ENCODE measurements at regions not wholly inside any gene's neighbourhood (a gene's known extent, or its start where the extent isn't known, plus 50 kb on each side); places are given as distances from the start of the nearest gene placed in this dataset.

DNA sequence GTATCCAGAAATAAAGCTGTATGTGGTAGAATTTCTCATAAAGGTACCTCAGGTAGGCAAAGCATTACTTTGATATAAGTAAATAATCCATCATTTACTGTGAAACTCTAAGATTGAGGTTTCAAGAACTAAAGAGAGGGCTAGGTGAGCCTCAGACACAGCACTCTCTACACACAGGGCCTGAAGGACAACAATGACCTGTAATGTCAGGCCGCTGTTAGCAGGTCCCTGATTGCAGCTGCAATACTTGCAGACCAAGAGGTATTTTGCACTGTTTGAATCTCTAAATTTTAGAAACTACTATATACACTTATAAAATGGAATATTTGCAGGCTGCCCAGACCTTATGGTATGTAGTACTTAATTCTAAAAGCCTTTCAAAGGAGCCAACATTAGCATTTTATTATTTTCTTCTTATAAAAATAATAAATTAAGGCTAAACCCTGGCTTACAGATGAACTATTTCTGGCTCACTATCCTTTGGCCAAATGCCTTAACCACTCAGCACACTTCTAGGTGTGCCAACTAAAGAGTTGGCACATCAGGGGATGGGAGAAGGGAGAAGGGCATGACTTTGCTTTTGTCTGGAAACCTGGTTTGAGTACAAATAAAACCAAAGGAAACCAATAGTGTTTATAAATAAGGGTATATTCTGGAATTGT lies 66.7 kb upstream of the SLC39A10 start:
- Mint-ChIP-seq H3K9me3 (no peaks in the 10 kb centered on the region), H3K27ac (no peak overlapping the region), H3K4me1 (ENCODE audit: low read depth) (peaks cover 22% of the 10 kb centered on the region), H3K36me3 (ENCODE audit: low read depth) (no peaks in the 10 kb centered on the region), H3K4me3 (no peak overlapping the region), H3K27me3 (ENCODE audit: low read depth) (no peaks in the 10 kb centered on the region)
- no peak for DNase-seq
- intact Hi-C loops (cut with micrococcal nuclease), result no loop called here
- CTCF ChIA-PET, result interaction anchor here (0.6 to 1.1 kb wide), 3 partner anchors 16 to 72 kb away, joined by 3 read pairs; no protein-coding TSS in a partner anchor

DNA sequence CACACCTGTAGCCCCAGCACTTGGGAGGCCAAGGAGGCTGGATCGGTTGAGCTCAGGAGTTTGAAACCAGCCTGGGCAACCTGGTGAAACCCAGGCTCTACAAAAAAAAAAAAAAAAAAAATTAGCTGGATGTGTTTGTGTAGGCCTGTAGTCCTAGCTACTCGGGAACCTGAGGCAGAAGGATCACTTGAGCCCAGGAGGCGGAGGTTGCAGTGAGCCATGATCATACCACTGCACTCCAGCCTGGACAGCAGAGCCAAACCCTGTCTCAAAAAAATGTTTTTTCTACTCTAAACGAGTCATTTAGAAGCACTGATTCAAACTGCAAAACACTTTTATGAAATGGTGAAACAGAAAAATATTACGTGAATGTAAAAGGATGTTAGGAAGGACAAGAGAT lies 69.1 kb upstream of the SLC39A10 start:
- CTCF ChIA-PET, result interaction anchor here (0.8 kb wide), 2 partner anchors 13 to 90 kb away, joined by 3 read pairs; no protein-coding TSS in a partner anchor
- no peaks in the 10 kb centered on the region for H3K36me3 Mint-ChIP-seq (ENCODE audit: low read depth)
- no peak overlapping the region for H3K27ac Mint-ChIP-seq
- DNase-seq, result no peak
- no peaks in the 10 kb centered on the region for H3K9me3 Mint-ChIP-seq
- no peak overlapping the region for H3K4me3 Mint-ChIP-seq
- H3K27me3 Mint-ChIP-seq (ENCODE audit: low read depth), result no peaks in the 10 kb centered on the region
- peaks cover 14% of the 10 kb centered on the region for H3K4me1 Mint-ChIP-seq (ENCODE audit: low read depth)
- intact Hi-C loops (cut with micrococcal nuclease), result loop anchor here (10.0 kb wide), 1 partner anchor 543 kb away; no protein-coding TSS in a partner anchor

DNA sequence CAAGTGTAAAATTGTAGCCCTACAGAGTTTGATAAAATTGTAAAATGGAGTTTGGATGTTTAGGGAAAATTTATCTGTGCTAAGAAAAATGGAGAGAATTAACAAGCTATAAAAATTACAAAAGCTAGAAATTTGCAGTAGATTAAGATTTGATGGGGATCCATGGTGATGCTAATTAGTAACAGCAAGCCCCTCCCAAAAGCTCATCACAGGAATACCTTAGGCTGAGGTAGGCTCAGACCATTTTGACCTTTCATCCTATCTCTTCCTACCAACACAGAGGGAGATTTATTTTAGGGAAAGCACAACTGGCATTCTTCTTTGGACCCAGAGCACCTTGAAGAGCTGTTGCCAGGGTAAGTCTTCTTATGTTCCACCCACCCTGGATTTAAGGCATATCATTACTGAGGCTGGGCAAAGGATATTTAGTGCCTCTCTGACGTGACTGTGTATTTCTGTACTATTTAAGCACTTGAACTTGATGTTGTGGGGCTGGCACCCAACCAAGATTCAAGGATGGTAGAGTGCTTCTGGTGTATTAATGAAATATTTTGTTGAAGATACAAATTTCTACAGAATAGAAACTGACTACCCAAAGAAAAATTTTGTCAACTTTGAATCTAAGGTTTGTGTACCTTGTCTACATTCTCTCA lies 70.8 kb upstream of the SLC39A10 start:
- Mint-ChIP-seq H3K4me1 (ENCODE audit: low read depth) (peaks cover 12% of the 10 kb centered on the region), H3K36me3 (ENCODE audit: low read depth) (no peaks in the 10 kb centered on the region), H3K27me3 (ENCODE audit: low read depth) (no peaks in the 10 kb centered on the region), H3K27ac (no peak overlapping the region), H3K9me3 (no peaks in the 10 kb centered on the region), H3K4me3 (no peak overlapping the region)
- CTCF ChIA-PET, result interaction anchor here (1.5 kb wide), 1 partner anchor 44 kb away, joined by 3 read pairs; no protein-coding TSS in a partner anchor
- DNase-seq, result no peak
- intact Hi-C loops (cut with micrococcal nuclease), result loop anchor here (10.0 kb wide), 1 partner anchor 541 kb away; no protein-coding TSS in a partner anchor

DNA sequence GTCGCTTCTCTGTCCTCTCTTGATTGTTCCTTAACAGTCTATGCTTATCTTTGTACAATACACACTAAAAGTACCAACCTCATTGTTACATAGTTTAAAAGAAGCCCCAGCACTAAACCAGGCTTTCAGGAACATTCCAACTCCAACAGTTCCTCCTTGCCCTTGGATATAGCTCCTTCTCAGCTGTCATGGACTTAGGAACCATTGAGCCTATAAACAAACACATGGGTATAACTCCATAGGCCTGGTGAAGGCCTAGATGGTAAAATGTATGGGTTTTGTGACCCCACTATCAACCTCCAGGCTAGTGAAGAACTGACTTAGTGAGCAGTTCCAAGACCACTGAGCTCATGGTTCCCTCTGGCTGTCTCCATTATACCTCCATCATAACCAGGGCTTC lies 74.8 kb upstream of the SLC39A10 start:
- CTCF ChIA-PET, result interaction anchor here (1.4 kb wide), 1 partner anchor 84 kb away, joined by 5 read pairs; no protein-coding TSS in a partner anchor
- no peaks in the 10 kb centered on the region for H3K9me3 Mint-ChIP-seq

DNA sequence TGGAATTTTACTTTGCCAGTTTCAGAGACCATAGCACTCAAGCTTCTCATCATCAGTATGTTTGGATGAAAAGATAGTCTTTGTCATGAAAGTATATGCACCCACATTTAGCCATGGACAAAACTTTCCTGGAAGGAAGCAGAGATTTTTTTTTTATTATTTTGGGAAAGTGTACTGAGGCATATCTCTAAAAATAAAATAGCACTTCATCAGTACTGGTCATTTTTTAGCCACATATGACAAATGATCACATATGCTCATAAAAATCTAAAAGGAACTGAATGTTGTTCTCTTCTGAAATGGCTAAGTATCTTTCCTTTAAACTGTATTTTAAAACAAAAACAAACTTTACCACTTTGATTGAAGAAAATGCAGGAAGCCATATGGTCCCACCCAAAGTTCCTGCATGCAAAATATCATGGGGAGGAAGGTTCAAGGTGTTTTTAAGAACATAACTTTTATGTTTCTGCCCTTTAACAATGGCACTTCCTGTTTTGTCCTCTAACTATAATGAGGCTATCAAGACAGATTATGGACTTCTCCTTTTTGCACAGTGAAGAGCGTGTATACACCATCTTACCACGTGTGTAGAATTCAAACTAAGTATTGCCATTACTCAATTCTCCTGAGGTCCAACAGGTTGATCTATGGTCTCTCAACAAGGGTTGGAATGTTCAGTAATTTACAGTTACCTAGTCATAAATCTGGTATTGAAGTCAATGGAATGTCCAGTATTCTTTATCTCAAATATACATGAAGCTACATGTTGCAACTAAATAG lies 77.1 kb upstream of the SLC39A10 start:
- Mint-ChIP-seq H3K27me3 (ENCODE audit: low read depth) (no peaks in the 10 kb centered on the region), H3K27ac (no peak overlapping the region), H3K4me3 (no peak overlapping the region), H3K9me3 (no peaks in the 10 kb centered on the region), H3K36me3 (ENCODE audit: low read depth) (no peaks in the 10 kb centered on the region), H3K4me1 (ENCODE audit: low read depth) (peaks cover 43% of the 10 kb centered on the region)
- intact Hi-C loops (cut with micrococcal nuclease), result loop anchor here (5.0 to 10.0 kb wide), 3 partner anchors 173 to 535 kb away; no protein-coding TSS in a partner anchor
- no peak for DNase-seq
- CTCF ChIA-PET, result interaction anchor here (0.9 to 6.2 kb wide), 3 partner anchors 15 to 81 kb away, joined by 3 to 51 read pairs (median 4); no protein-coding TSS in a partner anchor

More for the DNA sequence above, 74.8 kb upstream of the SLC39A10 start:
- no peak for DNase-seq
- no peak overlapping the region for H3K27ac Mint-ChIP-seq
- intact Hi-C loops (cut with micrococcal nuclease), result loop anchor here (10.0 kb wide), 1 partner anchor 537 kb away; no protein-coding TSS in a partner anchor
- peaks cover 26% of the 10 kb centered on the region for H3K4me1 Mint-ChIP-seq (ENCODE audit: low read depth)
- no peaks in the 10 kb centered on the region for H3K36me3 Mint-ChIP-seq (ENCODE audit: low read depth)
- no peak overlapping the region for H3K4me3 Mint-ChIP-seq
- no peaks in the 10 kb centered on the region for H3K27me3 Mint-ChIP-seq (ENCODE audit: low read depth)

DNA sequence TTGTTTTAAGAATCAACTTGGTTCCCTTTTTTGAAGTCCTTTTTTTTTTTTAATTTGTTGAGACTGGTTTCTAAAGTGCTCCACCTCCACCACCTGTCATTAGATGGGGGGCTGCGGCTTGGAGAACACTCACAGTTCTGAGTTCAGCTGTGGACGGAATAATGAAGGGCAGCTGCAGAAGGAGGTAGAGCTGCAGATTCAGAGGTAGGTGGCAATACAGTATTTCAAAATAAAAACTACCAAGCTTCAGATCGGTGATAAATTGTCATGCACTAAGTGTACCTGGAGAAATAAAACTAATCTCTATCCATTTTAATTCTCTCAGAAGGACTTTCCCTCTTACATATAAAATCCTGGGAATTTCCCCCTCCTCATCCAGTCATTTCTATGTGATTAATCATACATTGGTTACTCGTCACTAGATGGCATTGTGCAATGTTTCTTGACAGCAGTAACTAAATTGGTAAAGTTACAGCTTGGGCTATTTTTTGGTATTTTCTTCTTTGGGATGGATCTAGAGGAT lies 81.1 kb upstream of the SLC39A10 start:
- DNase-seq, result peak; percentile 32
- CTCF ChIA-PET, result interaction anchor here (1.1 to 6.2 kb wide), 12 partner anchors 24 to 491 kb away, joined by 3 to 51 read pairs (median 5); no protein-coding TSS in a partner anchor
- Mint-ChIP-seq H3K36me3 (ENCODE audit: low read depth) (no peaks in the 10 kb centered on the region), H3K4me3 (peak overlapping the region; percentile 37), H3K9me3 (no peaks in the 10 kb centered on the region), H3K27me3 (ENCODE audit: low read depth) (no peaks in the 10 kb centered on the region), H3K4me1 (ENCODE audit: low read depth) (peaks cover 77% of the 10 kb centered on the region), H3K27ac (peak overlapping the region; percentile 78)
- intact Hi-C loops (cut with micrococcal nuclease), result loop anchor here (1.0 to 5.0 kb wide), 9 partner anchors 12 to 492 kb away; partner anchors contain the start of gene DNAH7

DNA sequence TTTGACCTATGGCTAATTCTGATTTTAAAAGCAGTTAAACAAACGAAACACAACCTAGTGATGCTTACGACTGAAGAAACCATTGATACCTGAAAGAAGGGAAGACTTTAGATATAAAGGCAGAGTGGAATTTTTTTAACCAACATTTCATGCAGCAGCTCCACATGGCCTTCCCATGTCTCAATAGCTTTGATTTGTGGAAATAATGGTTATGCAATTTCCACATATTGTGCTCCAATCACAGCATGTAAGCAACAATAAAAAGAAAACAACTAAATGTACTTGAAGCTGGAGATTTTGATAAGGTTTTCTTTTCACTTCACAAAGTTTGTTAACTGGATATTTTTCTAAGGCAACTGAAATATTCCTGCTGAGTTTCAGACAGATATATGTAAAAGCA lies 82.0 kb upstream of the SLC39A10 start:
- Mint-ChIP-seq H3K27ac (peak overlapping the region; percentile 54), H3K9me3 (no peaks in the 10 kb centered on the region), H3K27me3 (ENCODE audit: low read depth) (no peaks in the 10 kb centered on the region), H3K36me3 (ENCODE audit: low read depth) (no peaks in the 10 kb centered on the region), H3K4me3 (no peak overlapping the region), H3K4me1 (ENCODE audit: low read depth) (peaks cover 77% of the 10 kb centered on the region)
- CTCF ChIA-PET, result interaction anchor here (0.6 to 6.2 kb wide), 9 partner anchors 13 to 94 kb away, joined by 3 to 51 read pairs (median 4); no protein-coding TSS in a partner anchor
- intact Hi-C loops (cut with micrococcal nuclease), result loop anchor here (5.0 kb wide), 2 partner anchors 168 to 347 kb away; no protein-coding TSS in a partner anchor
- DNase-seq, result no peak

DNA sequence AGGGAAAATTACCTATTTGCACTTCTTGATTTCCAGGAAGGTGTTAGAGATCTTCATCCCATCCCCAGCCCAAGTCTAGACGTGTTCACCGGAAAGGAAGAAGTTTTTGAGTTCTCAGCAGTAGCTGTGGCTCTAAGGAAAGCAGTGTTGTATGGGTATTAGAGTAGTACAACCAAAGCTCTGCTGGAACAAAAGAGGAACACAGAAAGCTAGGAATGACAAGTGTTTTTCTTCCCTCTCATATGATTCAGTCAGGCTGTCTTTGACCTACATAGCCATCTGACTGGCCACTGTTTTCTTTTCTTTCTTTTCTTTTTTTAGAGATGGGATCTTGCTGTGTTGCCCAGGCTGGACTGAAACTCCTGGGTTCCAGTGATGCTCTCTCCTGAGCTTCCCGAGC lies 82.7 kb upstream of the SLC39A10 start:
- peaks cover 78% of the 10 kb centered on the region for H3K4me1 Mint-ChIP-seq (ENCODE audit: low read depth)
- no peaks in the 10 kb centered on the region for H3K9me3 Mint-ChIP-seq
- no peak overlapping the region for H3K4me3 Mint-ChIP-seq
- intact Hi-C loops (cut with micrococcal nuclease), result no loop called here
- no peaks in the 10 kb centered on the region for H3K36me3 Mint-ChIP-seq (ENCODE audit: low read depth)
- CTCF ChIA-PET, result interaction anchor here (0.9 to 6.2 kb wide), 9 partner anchors 14 to 88 kb away, joined by 3 to 51 read pairs (median 4); partner anchors contain the start of gene SLC39A10
- no peaks in the 10 kb centered on the region for H3K27me3 Mint-ChIP-seq (ENCODE audit: low read depth)
- DNase-seq, result no peak
- peak overlapping the region; percentile 41 for H3K27ac Mint-ChIP-seq

DNA sequence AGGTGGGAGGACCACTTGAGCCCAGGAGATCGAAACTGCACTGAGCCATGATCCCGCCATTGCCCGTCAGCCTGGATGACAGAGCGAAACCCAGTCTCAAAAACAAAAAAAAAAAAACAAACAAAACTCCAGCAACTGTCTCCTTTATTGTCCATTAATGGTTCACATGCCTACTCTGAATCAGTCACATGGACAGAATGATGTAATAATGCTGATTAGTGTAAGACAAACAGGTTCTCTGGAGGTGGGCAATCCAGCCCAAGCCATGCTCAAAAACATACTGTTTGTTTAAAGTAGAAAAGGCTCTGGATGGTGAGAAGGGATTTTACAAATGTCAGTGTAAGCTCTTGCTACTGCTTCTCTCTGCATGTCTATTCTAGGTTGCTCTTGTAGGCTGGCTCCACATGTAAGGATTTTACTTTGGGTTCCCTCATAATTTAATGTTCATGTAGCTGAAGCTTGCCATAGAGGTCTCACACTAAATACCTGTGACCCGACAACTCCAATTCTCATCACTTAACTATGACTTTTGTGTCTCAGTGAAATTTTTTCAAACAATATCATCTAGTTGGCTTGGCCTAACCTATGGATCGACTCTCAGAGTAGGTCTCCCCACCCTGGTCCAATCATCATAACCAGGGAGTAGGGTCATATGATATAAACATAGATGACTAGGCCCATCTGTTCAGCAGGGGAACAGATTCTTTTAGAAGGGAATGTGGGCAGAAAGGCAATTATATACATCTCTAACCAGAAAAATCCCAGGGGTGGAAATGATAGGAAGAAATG lies 83.9 kb upstream of the SLC39A10 start:
- intact Hi-C loops (cut with micrococcal nuclease), result no loop called here
- Mint-ChIP-seq H3K27me3 (ENCODE audit: low read depth) (no peaks in the 10 kb centered on the region), H3K4me3 (no peak overlapping the region), H3K36me3 (ENCODE audit: low read depth) (no peaks in the 10 kb centered on the region), H3K4me1 (ENCODE audit: low read depth) (peaks cover 75% of the 10 kb centered on the region), H3K27ac (peak overlapping the region; percentile 19), H3K9me3 (no peaks in the 10 kb centered on the region)
- CTCF ChIA-PET, result interaction anchor here (0.6 to 4.9 kb wide), 5 partner anchors 38 to 122 kb away, joined by 3 to 18 read pairs (median 4); partner anchors contain the start of gene SLC39A10
- no peak for DNase-seq

DNA sequence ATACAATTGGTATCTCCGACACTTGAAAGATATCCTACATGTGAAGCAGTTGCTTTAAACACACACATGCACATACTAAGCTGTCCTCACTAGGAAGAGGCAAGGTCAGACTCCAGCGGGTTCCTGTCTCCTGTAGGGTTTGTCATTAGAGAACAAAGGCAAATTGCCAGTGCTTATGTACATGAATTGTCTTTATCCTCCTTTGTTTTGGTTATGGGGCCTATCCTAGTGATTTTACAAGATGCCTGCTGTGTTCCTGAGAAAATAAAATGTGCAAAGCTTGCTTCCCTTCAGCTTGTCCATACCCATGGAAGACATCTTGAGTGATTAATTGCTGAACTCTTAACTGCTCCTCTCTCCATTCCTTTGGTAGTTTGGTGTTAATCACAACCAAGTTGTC lies 86.7 kb upstream of the SLC39A10 start:
- H3K4me3 Mint-ChIP-seq, result no peak overlapping the region
- no peaks in the 10 kb centered on the region for H3K27me3 Mint-ChIP-seq (ENCODE audit: low read depth)
- CTCF ChIA-PET, result interaction anchor here (0.9 to 1.4 kb wide), 5 partner anchors 9 to 90 kb away, joined by 3 to 5 read pairs (median 4); no protein-coding TSS in a partner anchor
- no peaks in the 10 kb centered on the region for H3K9me3 Mint-ChIP-seq
- no peaks in the 10 kb centered on the region for H3K36me3 Mint-ChIP-seq (ENCODE audit: low read depth)
- intact Hi-C loops (cut with micrococcal nuclease), result no loop called here
- peaks cover 65% of the 10 kb centered on the region for H3K4me1 Mint-ChIP-seq (ENCODE audit: low read depth)
- no peak overlapping the region for H3K27ac Mint-ChIP-seq
- no peak for DNase-seq

DNA sequence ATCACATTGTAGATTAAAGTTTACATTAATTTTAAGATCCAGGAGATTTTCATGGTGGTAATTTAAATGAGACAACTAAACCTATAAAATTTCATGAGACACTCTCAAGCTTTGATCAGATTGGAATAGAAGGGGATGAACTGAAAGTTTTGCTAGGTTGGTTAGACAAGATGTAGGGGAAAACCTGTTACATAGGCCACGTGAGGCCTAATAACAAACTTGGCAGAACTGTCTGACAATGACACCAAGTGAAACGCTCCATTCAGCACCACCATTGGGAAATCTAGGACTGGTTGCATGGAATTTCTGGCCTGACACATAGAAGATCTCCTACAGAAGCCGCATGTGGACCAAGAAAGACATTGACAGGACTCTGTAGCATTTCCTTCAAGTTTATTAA lies 87.8 kb upstream of the SLC39A10 start:
- H3K27me3 Mint-ChIP-seq (ENCODE audit: low read depth), result no peaks in the 10 kb centered on the region
- intact Hi-C loops (cut with micrococcal nuclease), result no loop called here
- no peak overlapping the region for H3K4me3 Mint-ChIP-seq
- peaks cover 61% of the 10 kb centered on the region for H3K4me1 Mint-ChIP-seq (ENCODE audit: low read depth)
- H3K27ac Mint-ChIP-seq, result peak overlapping the region; percentile 30
- CTCF ChIA-PET, result interaction anchor here (0.5 to 1.2 kb wide), 3 partner anchors 36 to 1482 kb away, joined by 3 to 5 read pairs (median 4); no protein-coding TSS in a partner anchor
- no peak for DNase-seq
- no peaks in the 10 kb centered on the region for H3K36me3 Mint-ChIP-seq (ENCODE audit: low read depth)
- H3K9me3 Mint-ChIP-seq, result no peaks in the 10 kb centered on the region

Measured in activated naive CD4-positive, alpha-beta T cell treated with anti-CD3 and anti-CD28 coated beads for 36 hours (primary cell).